GM21717 (cell line): ENCODE measurements at regions not wholly inside any gene's neighbourhood (a gene's known extent, or its start where the extent isn't known, plus 50 kb on each side); places are given as distances from the start of the nearest gene placed in this dataset.

Experiments
- ATAC-seq: cut with Tn5 transposase; IDR thresholded peaks from one replicate; pipeline ENCODE4 v1.9.1; 2021; ENCODE audit warnings: mild to moderate bottlenecking, moderate library complexity; ENCODE audit not compliant: unreplicated experiment

- ATAC-seq, result no peak
Observed at GRCh38 chr16:51556694-51557340, 405.7 kb upstream of the SALL1 start.

- ATAC-seq, result no peak
Observed at GRCh38 chr16:51553910-51554309, 402.8 kb upstream of the SALL1 start.

- ATAC-seq, result no peak
Observed at GRCh38 chr16:51553314-51553713, 402.2 kb upstream of the SALL1 start.

GRCh38 chr16:51550800-51551347, 399.8 kb upstream of the SALL1 start:
- ATAC-seq, result no peak

- ATAC-seq, result no peak
Observed at GRCh38 chr16:51549836-51550235, 398.8 kb upstream of the SALL1 start.

GRCh38 chr16:51545951-51546350, 394.9 kb upstream of the SALL1 start:
- no peak for ATAC-seq

- no peak for ATAC-seq
Observed at GRCh38 chr16:51544851-51545467, 393.9 kb upstream of the SALL1 start.

GRCh38 chr16:51543971-51544370, 392.9 kb upstream of the SALL1 start:
- ATAC-seq, result no peak

GRCh38 chr16:51542981-51543815, 392.1 kb upstream of the SALL1 start:
- ATAC-seq, result no peak

- ATAC-seq, result no peak
Observed at GRCh38 chr16:51540259-51540658, 389.2 kb upstream of the SALL1 start.

GRCh38 chr16:51538707-51539498, 387.8 kb upstream of the SALL1 start:
- no peak for ATAC-seq

GRCh38 chr16:51535591-51535990, 384.5 kb upstream of the SALL1 start:
- no peak for ATAC-seq

GRCh38 chr16:51532551-51532950, 381.5 kb upstream of the SALL1 start:
- ATAC-seq, result no peak

GRCh38 chr16:51531271-51531670, 380.2 kb upstream of the SALL1 start:
- no peak for ATAC-seq

- ATAC-seq, result no peak
Observed at GRCh38 chr16:51527349-51527748, 376.3 kb upstream of the SALL1 start.

GRCh38 chr16:51526621-51527020, 375.6 kb upstream of the SALL1 start:
- no peak for ATAC-seq

GRCh38 chr16:51524555-51525373, 373.7 kb upstream of the SALL1 start:
- no peak for ATAC-seq

GRCh38 chr16:51524070-51524469, 373.0 kb upstream of the SALL1 start:
- ATAC-seq, result no peak

GRCh38 chr16:51523400-51523799, 372.3 kb upstream of the SALL1 start:
- ATAC-seq, result no peak

GRCh38 chr16:51522902-51523301, 371.8 kb upstream of the SALL1 start:
- no peak for ATAC-seq
